Fibroblast of lung (primary cell): ENCODE measurements at regions not wholly inside any gene's neighbourhood (a gene's known extent, or its start where the extent isn't known, plus 50 kb on each side); places are given as distances from the start of the nearest gene placed in this dataset.

Experiments
- DNase-seq, 2 donors: peaks; one replicate each; pipeline versions ENCODE4 v3.0.0 to v3.0.0-alpha.2; 2010; ENCODE audit warnings: low read depth in 2 of 2
- H2AFZ ChIP-seq: 2 replicates; pipeline ENCODE4 v1.5.1; 2012; ENCODE audit warnings: low read length, control low read depth, inconsistent platforms
- H3K27ac ChIP-seq: 2 replicates; pipeline ENCODE4 v1.5.1; 2011; ENCODE audit warnings: low read length, control low read depth; ENCODE audit not compliant: insufficient read depth
- H3K27me3 ChIP-seq: 2 replicates; pipeline ENCODE4 v1.5.1; 2011; ENCODE audit warnings: mild to moderate bottlenecking, low read length; ENCODE audit not compliant: control insufficient read depth, insufficient read depth
- H3K36me3 ChIP-seq: 2 replicates; pipeline ENCODE4 v1.5.1; 2011; ENCODE audit warnings: low read length; ENCODE audit not compliant: control insufficient read depth, insufficient read depth
- H3K4me1 ChIP-seq: 2 replicates; pipeline ENCODE4 v1.5.1; 2011; ENCODE audit warnings: low read length; ENCODE audit not compliant: control insufficient read depth, insufficient read depth; ENCODE audit errors: extremely low read depth
- H3K4me2 ChIP-seq: 2 replicates; pipeline ENCODE4 v1.5.1; 2011; ENCODE audit warnings: low read length, control low read depth; ENCODE audit not compliant: insufficient read depth; ENCODE audit errors: extremely low read depth
- H3K4me3 ChIP-seq, 4 experiments: fragments of 200-600 bp in 1 of 4; sonication (generic) in 1 of 4; replicated peaks in 1 of 4; 2 replicates each; pipeline ENCODE4 v1.5.1; 2011 to 2016; ENCODE audit warnings: low read length in 4 of 4, low read depth in 3 of 4, mild to moderate bottlenecking in 3 of 4, control low read depth in 2 of 4, inconsistent platforms in 1 of 4, mixed read lengths in 1 of 4; ENCODE audit not compliant: insufficient read depth in 1 of 4; ENCODE audit errors: control extremely low read depth in 1 of 4
- H3K79me2 ChIP-seq: 2 replicates; pipeline ENCODE4 v1.5.1; 2012; ENCODE audit warnings: mild to moderate bottlenecking, low read length, inconsistent platforms; ENCODE audit not compliant: control insufficient read depth, insufficient read depth
- H3K9ac ChIP-seq: 2 replicates; pipeline ENCODE4 v1.5.1; 2011; ENCODE audit warnings: mild to moderate bottlenecking, low read length, control low read depth; ENCODE audit not compliant: insufficient read depth
- H3K9me3 ChIP-seq: 2 replicates; pipeline ENCODE4 v1.5.1; 2012; ENCODE audit warnings: low read depth, low read length; ENCODE audit not compliant: control insufficient read depth, insufficient read depth
- H4K20me1 ChIP-seq: 2 replicates; pipeline ENCODE4 v1.5.1; 2011; ENCODE audit warnings: low read length; ENCODE audit not compliant: control insufficient read depth, insufficient read depth; ENCODE audit errors: extremely low read depth
- CTCF ChIP-seq, 2 donors: IDR thresholded peaks in 1 of 2; conservative IDR thresholded peaks in 1 of 2; 1 replicate in 1 of 2; 2 replicates in 1 of 2; pipeline ENCODE4 v1.5.1; 2011 to 2012; ENCODE audit warnings: low read length in 2 of 2, control low read depth in 1 of 2, inconsistent platforms in 1 of 2, low read depth in 1 of 2, mild to moderate bottlenecking in 1 of 2
- EZH2 ChIP-seq: IDR thresholded peaks from 2 replicates; pipeline ENCODE4 v1.5.1; 2012; ENCODE audit warnings: low read length, control low read depth, mild to moderate bottlenecking; ENCODE audit errors: missing control alignments

GRCh38 chr14:87868920-87869319 lies 124.1 kb downstream of the GALC start:
- no peak for DNase-seq
- H4K20me1 ChIP-seq = no peaks in the 10 kb centered on the region
- H3K4me1 ChIP-seq = peaks cover 2% of the 10 kb centered on the region
- no peak for TF ChIP-seq CTCF (conservative IDR thresholded peaks at IDR 0.05 in 1 of 2, IDR thresholded peaks at IDR 0.05 in 1 of 2; ENCODE audit: low read depth in 1 of 2, low read length in 2 of 2)
- TF ChIP-seq EZH2 = no peak
- no peak overlapping the region for H3K9ac ChIP-seq
- no peaks in the 10 kb centered on the region for H3K36me3 ChIP-seq
- H3K27ac ChIP-seq = no peak overlapping the region
- no peaks in the 10 kb centered on the region for H3K9me3 ChIP-seq
- no peaks in the 10 kb centered on the region for H3K27me3 ChIP-seq
- H3K4me3 ChIP-seq = no peak overlapping the region
- no peak overlapping the region for H2AFZ ChIP-seq
- H3K79me2 ChIP-seq = no peaks in the 10 kb centered on the region
- H3K4me2 ChIP-seq = no peak overlapping the region

- H3K4me3 ChIP-seq = no peak overlapping the region
Measured at GRCh38 chr14:87866116-87866515, 126.9 kb downstream of the GALC start.

DNA sequence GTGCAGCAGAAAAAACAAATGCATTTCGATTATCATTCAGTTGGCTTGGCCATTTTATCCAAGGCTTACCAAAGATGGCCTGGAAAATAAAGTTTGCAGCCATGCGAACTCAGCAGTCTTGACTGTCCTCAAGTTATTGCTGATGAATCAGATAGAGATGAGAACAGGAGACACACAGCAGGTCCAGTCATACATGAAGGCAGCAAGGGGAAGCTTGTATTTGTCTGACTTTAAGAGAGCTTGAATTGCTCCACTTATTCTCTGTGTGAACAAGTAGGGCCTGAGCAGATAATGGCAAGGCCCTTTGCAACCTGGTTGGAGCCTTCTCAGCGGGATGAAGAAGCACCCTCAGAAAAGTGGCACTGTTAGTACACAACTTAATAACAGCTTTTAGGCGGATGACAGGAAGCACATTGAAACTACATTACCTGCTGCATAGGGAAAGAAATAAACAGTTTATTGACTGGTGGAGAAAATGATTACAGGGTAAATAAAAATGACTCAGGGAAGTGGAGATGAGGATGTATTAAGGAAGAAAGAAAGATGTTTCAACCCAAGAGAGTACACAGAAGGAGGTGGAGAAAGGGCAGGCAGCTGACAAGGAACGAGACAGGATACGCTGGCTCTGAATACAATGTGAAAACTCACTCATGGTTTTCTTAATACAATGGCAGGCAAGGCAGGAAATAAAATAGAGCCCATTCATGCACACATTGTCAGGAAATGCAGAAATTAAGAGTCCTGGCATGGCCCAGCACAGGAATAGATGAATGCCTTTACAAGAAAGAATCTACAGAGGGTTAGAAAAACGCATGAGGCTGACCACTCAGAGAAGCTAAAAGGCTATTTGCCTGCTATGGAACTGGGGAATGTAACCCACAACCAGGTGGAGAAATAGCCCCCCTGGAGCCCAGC lies 128.4 kb downstream of the GALC start:
- Histone ChIP-seq H3K27ac (no peak overlapping the region), H3K9me3 (no peaks in the 10 kb centered on the region), H3K36me3 (no peaks in the 10 kb centered on the region), H3K79me2 (no peaks in the 10 kb centered on the region), H3K4me1 (peaks cover 2% of the 10 kb centered on the region), H3K9ac (no peak overlapping the region), H2AFZ (no peak overlapping the region), H3K4me2 (no peak overlapping the region), H4K20me1 (no peaks in the 10 kb centered on the region), H3K27me3 (no peaks in the 10 kb centered on the region), H3K4me3 (no peak overlapping the region)
- TF ChIP-seq EZH2 = no peak
- no peak for TF ChIP-seq CTCF (conservative IDR thresholded peaks at IDR 0.05 in 1 of 2, IDR thresholded peaks at IDR 0.05 in 1 of 2; ENCODE audit: low read depth in 1 of 2, low read length in 2 of 2)
- no peak for DNase-seq

More at GRCh38 chr14:87866116-87866515, 126.9 kb downstream of the GALC start:
- Histone ChIP-seq H3K9ac (no peak overlapping the region), H3K36me3 (no peaks in the 10 kb centered on the region), H3K4me1 (peaks cover 2% of the 10 kb centered on the region), H4K20me1 (no peaks in the 10 kb centered on the region), H3K27ac (no peak overlapping the region), H2AFZ (no peak overlapping the region), H3K27me3 (no peaks in the 10 kb centered on the region), H3K79me2 (no peaks in the 10 kb centered on the region), H3K9me3 (no peaks in the 10 kb centered on the region), H3K4me2 (no peak overlapping the region)
- TF ChIP-seq CTCF (conservative IDR thresholded peaks at IDR 0.05 in 1 of 2, IDR thresholded peaks at IDR 0.05 in 1 of 2; ENCODE audit: low read depth in 1 of 2, low read length in 2 of 2) (no peak), EZH2 (no peak)
- DNase-seq = no peak
